ENCODE measurements at regions not wholly inside any gene's neighbourhood (a gene's known extent, or its start where the extent isn't known, plus 50 kb on each side); places are given as distances from the start of the nearest gene placed in this dataset.

- no peak for TF ChIP-seq ZNF75D (CRISPR knock-in tag; IDR thresholded peaks at IDR 0.05; ENCODE audit: borderline replicate concordance)
- no peak for TF ChIP-seq ZSCAN29 (CRISPR knock-in tag; conservative IDR thresholded peaks at IDR 0.05)
- no peak for TF ChIP-seq GTF2F1 (IDR thresholded peaks at IDR 0.05; ENCODE audit: low read length)
- no peak for TF ChIP-seq ZFY (CRISPR knock-in tag; IDR thresholded peaks at IDR 0.05)
- no peak for TF ChIP-seq ZNF652 (CRISPR knock-in tag; IDR thresholded peaks at IDR 0.05; ENCODE audit: borderline replicate concordance, low read depth)
- no peak for TF ChIP-seq IRF2 (CRISPR knock-in tag; IDR thresholded peaks at IDR 0.05)
- no peak for TF ChIP-seq ATF7 (IDR thresholded peaks at IDR 0.05)
- TF ChIP-seq ATF7 (CRISPR knock-in tag; IDR thresholded peaks at IDR 0.05): no peak
- no peak overlapping the region for H3K4me3 ChIP-seq (replicated peaks in 1 of 3; ENCODE audit: insufficient read depth in 1 of 3, low read depth in 2 of 3, low read length in 3 of 3)
- H3K4me1 ChIP-seq (ENCODE audit: insufficient read depth, low read length): no peaks in the 10 kb centered on the region
- no peak overlapping the region for H3K9ac ChIP-seq (ENCODE audit: insufficient read depth, low read depth, low read length)
- no peak overlapping the region for H3K4me2 ChIP-seq (ENCODE audit: low read depth, low read length)
- no peaks in the 10 kb centered on the region for H3K36me3 ChIP-seq (replicated peaks in 1 of 2; ENCODE audit: control insufficient read depth in 1 of 2, insufficient read depth in 2 of 2, low read length in 2 of 2)
- ChIA-PET POLR2A (no interaction called here), CTCF (ENCODE audit: low intra/inter-chr PET ratio, low total read pairs) (no interaction called here)
- FAIRE-seq (no peak), ATAC-seq (no peak), DNase-seq (ENCODE audit: low spot score) (no peak)
- intact Hi-C loops (cut with micrococcal nuclease; ENCODE audit: unreplicated experiment) (no loop called here), in situ Hi-C loops (cut with HindIII; ENCODE audit: extremely low pct_ligation_motif_present, low pct_unique_long_range_greater_than_20kb) (loop anchor here (25.0 kb wide), 1 partner anchor 1128 kb away; no protein-coding TSS in a partner anchor)
- no peaks in the 10 kb centered on the region for H3K79me2 ChIP-seq (ENCODE audit: insufficient read depth, low read length)
- peaks cover 2 to 8% of the 10 kb centered on the region in 2 experiments; a peak in 2 of 5 replicates for H3K27me3 ChIP-seq (ENCODE audit: control insufficient read depth in 1 of 2, insufficient read depth in 2 of 2, low read length in 2 of 2)
- no peaks in the 10 kb centered on the region for H4K20me1 ChIP-seq (ENCODE audit: insufficient read depth, low read length)
- no peak overlapping the region for H3K27ac ChIP-seq (ENCODE audit: extremely low read length, insufficient read depth, low read length)
- 53% methylated on average over 5 of the region's 9 CpGs for WGBS (ENCODE audit: low lambda C conversion rate)
- H2AFZ ChIP-seq (ENCODE audit: low read length): no peak overlapping the region
- no TSS peak for BruUV-seq (replicated peaks)
- no peaks in the 10 kb centered on the region; the same call in 1 of the 2 replicates for H3K9me3 ChIP-seq (ENCODE audit: low read length)
Observed at GRCh38 chr16:5509794-5510193, 412.2 kb upstream of the EEF2KMT start.

GRCh38 chr16:5509336-5509735 lies 411.7 kb upstream of the EEF2KMT start:
- WGBS (ENCODE audit: low lambda C conversion rate): 51% methylated on average over 7 of the region's 7 CpGs
- Histone ChIP-seq H3K79me2 (ENCODE audit: insufficient read depth, low read length) (no peaks in the 10 kb centered on the region), H2AFZ (ENCODE audit: low read length) (no peak overlapping the region), H3K4me3 (replicated peaks in 1 of 3; ENCODE audit: insufficient read depth in 1 of 3, low read depth in 2 of 3, low read length in 3 of 3) (no peak overlapping the region), H3K4me2 (ENCODE audit: low read depth, low read length) (no peak overlapping the region), H3K36me3 (replicated peaks in 1 of 2; ENCODE audit: control insufficient read depth in 1 of 2, insufficient read depth in 2 of 2, low read length in 2 of 2) (no peaks in the 10 kb centered on the region), H3K4me1 (ENCODE audit: insufficient read depth, low read length) (no peaks in the 10 kb centered on the region), H3K27me3 (ENCODE audit: control insufficient read depth in 1 of 2, insufficient read depth in 2 of 2, low read length in 2 of 2) (peaks cover 2 to 8% of the 10 kb centered on the region in 2 experiments; a peak in 2 of 5 replicates), H3K9ac (ENCODE audit: insufficient read depth, low read depth, low read length) (no peak overlapping the region), H3K27ac (ENCODE audit: extremely low read length, insufficient read depth, low read length) (no peak overlapping the region), H4K20me1 (ENCODE audit: insufficient read depth, low read length) (no peaks in the 10 kb centered on the region), H3K9me3 (ENCODE audit: low read length) (no peaks in the 10 kb centered on the region)
- FAIRE-seq (no peak), DNase-seq (ENCODE audit: low spot score) (no peak), ATAC-seq (no peak)
- in situ Hi-C loops (cut with HindIII; ENCODE audit: extremely low pct_ligation_motif_present, low pct_unique_long_range_greater_than_20kb) (loop anchor here (25.0 kb wide), 1 partner anchor 1128 kb away; no protein-coding TSS in a partner anchor), intact Hi-C loops (cut with micrococcal nuclease; ENCODE audit: unreplicated experiment) (no loop called here)
- no TSS peak for BruUV-seq (replicated peaks)
- ChIA-PET POLR2A (no interaction called here), CTCF (ENCODE audit: low intra/inter-chr PET ratio, low total read pairs) (no interaction called here)
- no peak for TF ChIP-seq ZNF558 (CRISPR knock-in tag; IDR thresholded peaks at IDR 0.05; ENCODE audit: borderline replicate concordance)
- TF ChIP-seq NRL (CRISPR knock-in tag; IDR thresholded peaks at IDR 0.05; ENCODE audit: borderline replicate concordance): no peak
- TF ChIP-seq RBFOX2 (IDR thresholded peaks at IDR 0.05; ENCODE audit: low read depth, low read length): no peak
- no peak for TF ChIP-seq ZNF784 (CRISPR knock-in tag; IDR thresholded peaks at IDR 0.05; ENCODE audit: borderline replicate concordance)
- no peak for TF ChIP-seq ZFP36 (IDR thresholded peaks at IDR 0.05; ENCODE audit: borderline replicate concordance, low read depth, low read length, partially characterized antibody)
- TF ChIP-seq ZNF737 (CRISPR knock-in tag; IDR thresholded peaks at IDR 0.05; ENCODE audit: borderline replicate concordance): no peak
- no peak for TF ChIP-seq ADNP (CRISPR knock-in tag; IDR thresholded peaks at IDR 0.05)
- TF ChIP-seq REXO4 (CRISPR knock-in tag; IDR thresholded peaks at IDR 0.05; ENCODE audit: borderline replicate concordance): no peak
- no peak for TF ChIP-seq CBX1 (IDR thresholded peaks at IDR 0.05; ENCODE audit: low read depth)
- TF ChIP-seq ZBTB14 (CRISPR knock-in tag; IDR thresholded peaks at IDR 0.05): no peak
- no peak for TF ChIP-seq ZFP41 (CRISPR knock-in tag; IDR thresholded peaks at IDR 0.05; ENCODE audit: borderline replicate concordance)
- no peak for TF ChIP-seq ZNF598 (CRISPR knock-in tag; IDR thresholded peaks at IDR 0.05; ENCODE audit: borderline replicate concordance)
- TF ChIP-seq ZNF274 (CRISPR knock-in tag; IDR thresholded peaks at IDR 0.05): no peak

Measured in HepG2 (cell line).